ENCODE measurements at regions not wholly inside any gene's neighbourhood (a gene's known extent, or its start where the extent isn't known, plus 50 kb on each side); places are given as distances from the start of the nearest gene placed in this dataset.

- Histone ChIP-seq H3K9me3 (no peaks in the 10 kb centered on the region), H3K4me3 (peak overlapping the region; percentile 53), H3K27ac (peak overlapping the region; percentile 62 to 72), H3K4me1 (ENCODE audit: control insufficient read depth in 1 of 2, low read depth in 2 of 2) (peaks cover 0 to 46% of the 10 kb centered on the region in 2 donors), H3K36me3 (no peaks in the 10 kb centered on the region), H3K27me3 (replicated peaks; ENCODE audit: insufficient read depth) (no peaks in the 10 kb centered on the region)
- ATAC-seq (ENCODE audit: insufficient number of reproducible peaks, low FRiP score, low read depth): peak; percentile 23
- DNase-seq (ENCODE audit: low spot score): no peak
- TF ChIP-seq CTCF (IDR thresholded peaks at IDR 0.05): no peak
Measured at GRCh38 chr16:87043231-87044031, 273.8 kb downstream of the C16orf95 start.

- DNase-seq (ENCODE audit: low spot score): no peak
- ATAC-seq (ENCODE audit: insufficient number of reproducible peaks, low FRiP score, low read depth): no peak
Measured at GRCh38 chr16:87044032-87044382, 273.2 kb downstream of the C16orf95 start.

GRCh38 chr16:87044829-87045228, 272.4 kb downstream of the C16orf95 start:
- DNase-seq (ENCODE audit: low spot score) (no peak), ATAC-seq (ENCODE audit: insufficient number of reproducible peaks, low FRiP score, low read depth) (no peak)
- H3K36me3 ChIP-seq: no peaks in the 10 kb centered on the region
- no peaks in the 10 kb centered on the region for H3K9me3 ChIP-seq
- TF ChIP-seq CTCF (IDR thresholded peaks at IDR 0.05): no peak
- H3K4me3 ChIP-seq: no peak overlapping the region
- no peaks in the 10 kb centered on the region for H3K27me3 ChIP-seq (replicated peaks; ENCODE audit: insufficient read depth)
- H3K27ac ChIP-seq: no peak overlapping the region
- peaks cover 0 to 46% of the 10 kb centered on the region in 2 donors for H3K4me1 ChIP-seq (ENCODE audit: control insufficient read depth in 1 of 2, low read depth in 2 of 2)

More at GRCh38 chr16:87044032-87044382, 273.2 kb downstream of the C16orf95 start:
- Histone ChIP-seq H3K27ac (peak overlapping the region; percentile 62 to 72), H3K9me3 (no peaks in the 10 kb centered on the region), H3K4me3 (peak overlapping the region; percentile 53), H3K27me3 (replicated peaks; ENCODE audit: insufficient read depth) (no peaks in the 10 kb centered on the region), H3K4me1 (ENCODE audit: control insufficient read depth in 1 of 2, low read depth in 2 of 2) (peaks cover 0 to 46% of the 10 kb centered on the region in 2 donors), H3K36me3 (no peaks in the 10 kb centered on the region)
- TF ChIP-seq CTCF (IDR thresholded peaks at IDR 0.05): no peak

GRCh38 chr16:87045466-87046216, 271.6 kb downstream of the C16orf95 start:
- TF ChIP-seq CTCF (IDR thresholded peaks at IDR 0.05): no peak
- Histone ChIP-seq H3K27ac (no peak overlapping the region), H3K9me3 (no peaks in the 10 kb centered on the region), H3K36me3 (no peaks in the 10 kb centered on the region), H3K4me3 (no peak overlapping the region), H3K27me3 (replicated peaks; ENCODE audit: insufficient read depth) (no peaks in the 10 kb centered on the region), H3K4me1 (ENCODE audit: control insufficient read depth in 1 of 2, low read depth in 2 of 2) (peaks cover 0 to 42% of the 10 kb centered on the region in 2 donors)
- ATAC-seq (ENCODE audit: insufficient number of reproducible peaks, low FRiP score, low read depth): no peak
- DNase-seq (ENCODE audit: low spot score): no peak

GRCh38 chr16:87046235-87046634, 271.0 kb downstream of the C16orf95 start:
- no peak for DNase-seq (ENCODE audit: low spot score)
- no peak for TF ChIP-seq CTCF (IDR thresholded peaks at IDR 0.05)
- H3K27me3 ChIP-seq (replicated peaks; ENCODE audit: insufficient read depth): no peaks in the 10 kb centered on the region

More at GRCh38 chr16:87046235-87046634, 271.0 kb downstream of the C16orf95 start:
- H3K27ac ChIP-seq: no peak overlapping the region
- no peak for ATAC-seq (ENCODE audit: insufficient number of reproducible peaks, low FRiP score, low read depth)
- H3K9me3 ChIP-seq: no peaks in the 10 kb centered on the region
- H3K36me3 ChIP-seq: no peaks in the 10 kb centered on the region
- H3K4me1 ChIP-seq (ENCODE audit: control insufficient read depth in 1 of 2, low read depth in 2 of 2): peaks cover 0 to 37% of the 10 kb centered on the region in 2 donors
- H3K4me3 ChIP-seq: no peak overlapping the region

Data from thoracic aorta (tissue), 2 donors.